ENCODE measurements at regions not wholly inside any gene's neighbourhood (a gene's known extent, or its start where the extent isn't known, plus 50 kb on each side); places are given as distances from the start of the nearest gene placed in this dataset.

- Mint-ChIP-seq H3K27me3 (no peaks in the 10 kb centered on the region), H3K36me3 (ENCODE audit: low read depth) (no peaks in the 10 kb centered on the region), H3K9me3 (peaks cover 21% of the 10 kb centered on the region), H3K27ac (no peak overlapping the region), H3K4me1 (ENCODE audit: low read depth) (no peaks in the 10 kb centered on the region), H3K4me3 (no peak overlapping the region)
- ChIA-PET CTCF (no interaction called here), POLR2A (no interaction called here)
- ATAC-seq (no peak), DNase-seq (no peak)
- TF ChIP-seq CTCF (IDR thresholded peaks at IDR 0.05): no peak
- intact Hi-C loops (cut with micrococcal nuclease): no loop called here
Observed at GRCh38 chr2:57314682-57315081, 731.9 kb upstream of the VRK2 start.

- no peak for TF ChIP-seq CTCF (IDR thresholded peaks at IDR 0.05)
- POLR2A ChIA-PET: no interaction called here
- ATAC-seq (no peak), DNase-seq (no peak)
- Mint-ChIP-seq H3K4me3 (no peak overlapping the region), H3K27ac (no peak overlapping the region), H3K4me1 (ENCODE audit: low read depth) (no peaks in the 10 kb centered on the region), H3K9me3 (peaks cover 7% of the 10 kb centered on the region), H3K27me3 (no peaks in the 10 kb centered on the region), H3K36me3 (ENCODE audit: low read depth) (no peaks in the 10 kb centered on the region)
- intact Hi-C loops (cut with micrococcal nuclease): no loop called here
- CTCF ChIA-PET: no interaction called here
Observed at GRCh38 chr2:57330447-57330846, 716.2 kb upstream of the VRK2 start.

- no peak for ATAC-seq
- POLR2A ChIA-PET: no interaction called here
- no peak for TF ChIP-seq CTCF (IDR thresholded peaks at IDR 0.05)
- H3K4me1 Mint-ChIP-seq (ENCODE audit: low read depth): no peaks in the 10 kb centered on the region
- no peaks in the 10 kb centered on the region for H3K36me3 Mint-ChIP-seq (ENCODE audit: low read depth)
- peaks cover 11% of the 10 kb centered on the region for H3K9me3 Mint-ChIP-seq
- no peak for DNase-seq
- no peaks in the 10 kb centered on the region for H3K27me3 Mint-ChIP-seq
- intact Hi-C loops (cut with micrococcal nuclease): no loop called here
- no peak overlapping the region for H3K4me3 Mint-ChIP-seq
- H3K27ac Mint-ChIP-seq: no peak overlapping the region
- CTCF ChIA-PET: no interaction called here
Observed at GRCh38 chr2:57333221-57333620, 713.4 kb upstream of the VRK2 start.

- ATAC-seq (no peak), DNase-seq (no peak)
- H3K4me1 Mint-ChIP-seq (ENCODE audit: low read depth): no peaks in the 10 kb centered on the region
- ChIA-PET CTCF (no interaction called here), POLR2A (no interaction called here)
- H3K36me3 Mint-ChIP-seq (ENCODE audit: low read depth): no peaks in the 10 kb centered on the region
- intact Hi-C loops (cut with micrococcal nuclease): no loop called here
- no peak overlapping the region for H3K4me3 Mint-ChIP-seq
- no peak overlapping the region for H3K27ac Mint-ChIP-seq
- TF ChIP-seq CTCF (IDR thresholded peaks at IDR 0.05): no peak
- H3K27me3 Mint-ChIP-seq: no peaks in the 10 kb centered on the region
- H3K9me3 Mint-ChIP-seq: peaks cover 20% of the 10 kb centered on the region
Observed at GRCh38 chr2:57343391-57344006, 703.1 kb upstream of the VRK2 start.

GRCh38 chr2:57368190-57368589, 678.4 kb upstream of the VRK2 start:
- TF ChIP-seq CTCF (IDR thresholded peaks at IDR 0.05): no peak
- ATAC-seq (no peak), DNase-seq (no peak)
- intact Hi-C loops (cut with micrococcal nuclease): no loop called here
- Mint-ChIP-seq H3K36me3 (ENCODE audit: low read depth) (no peaks in the 10 kb centered on the region), H3K27me3 (no peaks in the 10 kb centered on the region), H3K4me3 (no peak overlapping the region), H3K4me1 (ENCODE audit: low read depth) (no peaks in the 10 kb centered on the region), H3K9me3 (peaks cover 9% of the 10 kb centered on the region), H3K27ac (no peak overlapping the region)
- POLR2A ChIA-PET: no interaction called here
- CTCF ChIA-PET: no interaction called here

Measured in activated CD8-positive, alpha-beta T cell treated with anti-CD3 and anti-CD28 coated beads for 36 hours (primary cell).